ENCODE measurements at regions not wholly inside any gene's neighbourhood (a gene's known extent, or its start where the extent isn't known, plus 50 kb on each side); places are given as distances from the start of the nearest gene placed in this dataset.

GRCh38 chr5:33232731-33233505, 207.8 kb upstream of the TARS1 start:
- H3K27me3 ChIP-seq (ENCODE audit: control insufficient read depth in 1 of 2, insufficient read depth in 2 of 2, low read length in 2 of 2) = no peaks in the 10 kb centered on the region
- no peak overlapping the region for H3K4me3 ChIP-seq (ENCODE audit: low read length)
- Mint-ChIP-seq H3K4me1 (ENCODE audit: low read depth) (peaks cover 4% of the 10 kb centered on the region), H3K9me3 (no peaks in the 10 kb centered on the region), H3K4me3 (no peak overlapping the region), H3K27me3 (no peaks in the 10 kb centered on the region), H3K36me3 (ENCODE audit: low read depth) (no peaks in the 10 kb centered on the region), H3K27ac (no peak overlapping the region)
- DNase-seq = no peak
- no peak for TF ChIP-seq CTCF (IDR thresholded peaks at IDR 0.05)
- no peaks in the 10 kb centered on the region for H3K4me1 ChIP-seq (ENCODE audit: insufficient read depth, low read length)
- no peak for ATAC-seq (ENCODE audit: poor library complexity)
- intact Hi-C loops (cut with DNase I, micrococcal nuclease) = no loop called here
- CTCF ChIA-PET = no interaction called here
- H3K27ac ChIP-seq (ENCODE audit: low read depth in 1 of 2, low read length in 2 of 2) = no peak overlapping the region
- POLR2A ChIA-PET = no interaction called here
- H3K9me3 ChIP-seq (ENCODE audit: control insufficient read depth in 1 of 2, insufficient read depth in 1 of 2, low read length in 2 of 2) = no peaks in the 10 kb centered on the region
- no peaks in the 10 kb centered on the region for H3K36me3 ChIP-seq (ENCODE audit: insufficient read depth, low read length)

GRCh38 chr5:33235304-33235703, 205.5 kb upstream of the TARS1 start:
- H3K27ac Mint-ChIP-seq = no peak overlapping the region
- no peak overlapping the region for H3K4me3 Mint-ChIP-seq

GRCh38 chr5:33235824-33236223, 204.9 kb upstream of the TARS1 start:
- intact Hi-C loops (cut with DNase I, micrococcal nuclease) = no loop called here
- ATAC-seq (ENCODE audit: poor library complexity) = no peak
- Mint-ChIP-seq H3K9me3 (no peaks in the 10 kb centered on the region), H3K4me3 (no peak overlapping the region), H3K4me1 (ENCODE audit: low read depth) (peaks cover 4% of the 10 kb centered on the region), H3K27me3 (no peaks in the 10 kb centered on the region), H3K36me3 (ENCODE audit: low read depth) (no peaks in the 10 kb centered on the region), H3K27ac (no peak overlapping the region)
- ChIA-PET POLR2A (no interaction called here), CTCF (no interaction called here)
- TF ChIP-seq CTCF (IDR thresholded peaks at IDR 0.05) = no peak
- no peaks in the 10 kb centered on the region for H3K27me3 ChIP-seq (ENCODE audit: control insufficient read depth in 1 of 2, insufficient read depth in 2 of 2, low read length in 2 of 2)
- H3K36me3 ChIP-seq (ENCODE audit: insufficient read depth, low read length) = no peaks in the 10 kb centered on the region
- peak in 1 of 14 experiments; percentile 31 for DNase-seq
- H3K4me1 ChIP-seq (ENCODE audit: insufficient read depth, low read length) = no peaks in the 10 kb centered on the region
- no peak overlapping the region for H3K4me3 ChIP-seq (ENCODE audit: low read length)
- H3K27ac ChIP-seq (ENCODE audit: low read depth in 1 of 2, low read length in 2 of 2) = no peak overlapping the region
- H3K9me3 ChIP-seq (ENCODE audit: control insufficient read depth in 1 of 2, insufficient read depth in 1 of 2, low read length in 2 of 2) = no peaks in the 10 kb centered on the region

More at GRCh38 chr5:33235304-33235703, 205.5 kb upstream of the TARS1 start:
- H3K36me3 Mint-ChIP-seq (ENCODE audit: low read depth) = no peaks in the 10 kb centered on the region
- POLR2A ChIA-PET = no interaction called here
- no peak for DNase-seq
- ATAC-seq (ENCODE audit: poor library complexity) = no peak
- Histone ChIP-seq H3K36me3 (ENCODE audit: insufficient read depth, low read length) (no peaks in the 10 kb centered on the region), H3K9me3 (ENCODE audit: control insufficient read depth in 1 of 2, insufficient read depth in 1 of 2, low read length in 2 of 2) (no peaks in the 10 kb centered on the region), H3K27me3 (ENCODE audit: control insufficient read depth in 1 of 2, insufficient read depth in 2 of 2, low read length in 2 of 2) (no peaks in the 10 kb centered on the region), H3K4me3 (ENCODE audit: low read length) (no peak overlapping the region), H3K4me1 (ENCODE audit: insufficient read depth, low read length) (no peaks in the 10 kb centered on the region), H3K27ac (ENCODE audit: low read depth in 1 of 2, low read length in 2 of 2) (no peak overlapping the region)
- H3K4me1 Mint-ChIP-seq (ENCODE audit: low read depth) = peaks cover 4% of the 10 kb centered on the region
- no peak for TF ChIP-seq CTCF (IDR thresholded peaks at IDR 0.05)
- no peaks in the 10 kb centered on the region for H3K9me3 Mint-ChIP-seq
- no peaks in the 10 kb centered on the region for H3K27me3 Mint-ChIP-seq
- CTCF ChIA-PET = no interaction called here
- intact Hi-C loops (cut with DNase I, micrococcal nuclease) = no loop called here
